Stimulated activated CD4-positive, alpha-beta T cell treated with anti-CD3 and anti-CD28 coated beads, Interleukin-1b, Interleukin-23, amount 100 ng/mL, for 24 hours (primary cell): ENCODE measurements at regions not wholly inside any gene's neighbourhood (a gene's known extent, or its start where the extent isn't known, plus 50 kb on each side); places are given as distances from the start of the nearest gene placed in this dataset.

Experiments used
- DNase-seq, 4 experiments: peaks; one replicate each; pipeline ENCODE4 v3.0.0-alpha.2; 2020; ENCODE audit warnings: low read depth in 4 of 4, low spot score in 1 of 4

DNA sequence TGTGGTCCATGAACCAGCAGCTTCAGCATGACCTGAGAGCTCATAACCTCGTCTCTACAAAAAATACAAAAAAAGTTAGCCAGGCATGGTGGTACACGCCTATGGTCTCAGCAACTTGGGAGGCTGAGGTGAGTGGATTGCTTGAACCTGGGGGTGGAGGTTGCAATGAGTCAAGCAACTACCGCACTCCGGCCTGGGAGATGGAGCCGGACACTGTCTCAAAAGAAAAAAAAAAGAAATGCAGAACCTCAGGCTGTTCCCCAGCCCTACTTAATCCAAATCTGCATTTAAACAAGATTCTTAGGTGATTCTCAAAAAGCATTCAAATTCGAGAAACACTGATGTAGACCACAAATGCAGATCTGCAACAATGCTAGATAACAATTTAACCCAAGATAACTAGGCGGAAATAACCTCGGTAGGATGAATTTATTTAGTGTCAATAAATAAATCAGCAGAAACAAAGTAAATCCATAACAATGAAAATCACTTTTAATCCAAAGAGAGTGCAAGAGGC lies 203.5 kb downstream of the SP3 start:
- no peak for DNase-seq

DNA sequence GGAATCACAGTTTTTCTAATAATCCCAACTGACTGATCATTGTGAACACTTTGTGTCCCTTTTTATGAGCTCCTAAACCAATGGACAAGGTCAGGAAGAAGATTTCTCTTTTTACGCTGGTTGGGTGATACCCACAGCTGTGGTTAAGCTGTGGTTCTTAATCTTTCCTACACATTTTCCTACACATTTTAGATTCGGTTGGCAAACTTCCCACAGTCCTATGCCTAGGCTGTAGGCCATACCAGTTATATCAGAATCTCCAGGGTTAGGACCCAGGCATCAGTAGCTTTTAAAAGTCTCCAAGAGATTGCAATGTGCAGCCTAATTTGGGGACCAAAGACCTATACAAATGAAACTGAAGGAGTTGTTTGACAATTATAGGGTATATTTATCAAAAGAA lies 203.0 kb downstream of the SP3 start:
- no peak for DNase-seq

- DNase-seq: no peak
Observed at GRCh38 chr2:173762864-173763263, 202.3 kb downstream of the SP3 start.

DNA sequence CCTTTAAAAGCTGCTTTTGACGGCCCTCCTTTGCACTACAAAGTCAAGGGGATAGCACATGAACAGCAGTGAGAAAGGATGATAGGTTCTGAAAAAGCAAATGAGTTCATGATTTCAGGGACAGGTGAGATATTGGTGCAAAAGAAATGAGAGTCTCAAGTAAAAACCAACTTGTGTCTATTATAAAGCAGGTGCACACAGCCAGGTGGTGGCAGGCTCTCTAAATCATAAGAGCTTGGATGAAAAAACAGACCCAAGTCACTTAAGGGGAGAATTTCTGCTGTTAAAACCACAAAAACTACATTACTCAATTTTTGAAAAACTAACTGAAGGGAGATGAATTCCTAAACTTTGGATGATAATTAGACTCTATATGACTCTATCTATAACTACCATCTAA lies 201.5 kb downstream of the SP3 start:
- no peak for DNase-seq

- no peak for DNase-seq
Observed at GRCh38 chr2:173764094-173764493, 201.1 kb downstream of the SP3 start.

DNA sequence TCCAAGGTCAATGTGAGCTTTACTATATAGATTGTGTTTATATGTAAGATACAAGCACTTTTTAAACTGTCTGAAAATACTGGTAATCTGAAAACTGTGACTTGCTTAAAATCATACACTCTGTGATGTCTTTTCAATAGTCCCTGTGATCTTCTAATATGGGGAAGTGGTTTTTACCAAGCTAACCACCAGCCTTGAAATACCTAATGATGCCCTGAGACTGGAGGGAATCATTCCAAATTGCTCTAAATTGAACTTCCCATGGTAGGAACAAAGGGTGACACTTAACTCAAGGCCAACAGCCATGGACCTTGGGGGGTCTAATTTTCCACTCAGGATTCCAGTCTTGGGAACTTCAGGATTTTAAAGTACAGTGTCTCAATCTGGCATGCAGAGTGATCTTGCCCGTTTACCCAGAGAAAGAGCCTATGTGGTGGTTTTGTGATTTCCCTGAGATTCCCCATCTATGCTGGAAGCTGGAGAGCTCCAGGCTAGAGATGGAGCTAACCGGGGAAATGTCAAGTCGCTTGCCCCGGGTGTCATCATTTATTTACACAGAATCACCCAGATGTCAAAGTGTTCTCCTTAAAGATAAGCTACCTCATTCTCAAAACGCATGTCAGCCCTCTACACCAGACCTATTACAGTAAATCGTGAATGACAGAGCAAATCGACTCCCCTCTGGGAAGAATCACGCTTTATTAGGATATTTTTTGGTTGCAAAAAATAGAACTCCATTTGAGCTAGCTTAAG lies 198.5 kb downstream of the SP3 start:
- no peak for DNase-seq

DNA sequence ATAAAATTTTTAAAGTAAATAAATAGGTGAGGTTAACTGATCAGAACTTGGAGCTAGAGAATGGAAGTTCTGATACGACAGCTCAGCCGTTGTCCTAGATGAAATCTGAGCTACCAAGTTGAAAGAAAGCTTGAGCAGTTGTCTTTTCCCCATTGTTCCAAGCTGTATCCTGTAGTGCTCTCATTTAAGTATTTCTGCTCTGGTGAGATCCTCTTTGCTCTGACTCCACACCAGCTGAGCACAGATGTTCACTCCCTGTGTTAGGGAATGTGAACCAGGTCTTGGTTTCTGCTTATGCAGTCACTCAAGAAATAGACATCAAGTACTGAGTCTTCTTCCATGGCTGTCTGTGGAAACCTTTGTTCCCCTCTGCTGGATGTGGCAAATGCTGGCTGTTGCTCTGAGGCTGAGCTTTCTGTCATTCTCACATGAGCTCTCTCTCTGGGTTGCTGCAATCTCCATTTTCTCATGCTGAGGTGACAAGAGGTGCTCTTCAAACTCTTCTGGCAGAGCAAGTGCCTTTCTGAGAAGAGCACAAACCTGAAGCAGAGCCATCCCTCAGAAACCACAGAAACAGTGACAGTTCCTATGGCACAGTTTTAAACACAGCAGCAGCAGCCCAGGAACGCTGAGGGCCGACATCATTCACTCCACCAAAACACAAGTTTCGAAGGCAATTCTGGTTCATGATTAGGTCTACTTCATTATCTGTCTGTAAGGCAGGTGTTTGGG lies 194.1 kb downstream of the SP3 start:
- DNase-seq: no peak

- no peak for DNase-seq
Observed at GRCh38 chr2:173772205-173772604, 193.0 kb downstream of the SP3 start.

DNA sequence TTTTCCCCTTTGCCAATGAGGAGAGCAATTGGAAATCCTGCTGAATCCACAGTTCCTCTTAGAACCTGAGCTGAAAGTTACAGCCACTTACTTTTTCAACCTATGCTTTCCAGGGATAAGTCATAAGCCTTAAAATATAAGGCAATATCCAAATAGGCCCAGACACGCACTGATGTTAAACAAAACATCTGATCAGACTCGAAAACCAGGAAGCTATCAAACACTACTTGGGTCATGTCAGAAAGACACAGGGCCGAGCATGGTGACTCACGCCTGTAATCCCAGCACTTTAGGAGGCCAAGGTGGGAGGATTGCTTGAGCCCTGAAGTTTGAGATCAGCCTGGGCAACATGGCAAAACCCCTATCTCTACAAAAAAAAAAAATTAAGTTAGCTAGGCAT lies 192.1 kb downstream of the SP3 start:
- DNase-seq: no peak

GRCh38 chr2:173775440-173775839 lies 189.7 kb downstream of the SP3 start:
- no peak for DNase-seq

DNA sequence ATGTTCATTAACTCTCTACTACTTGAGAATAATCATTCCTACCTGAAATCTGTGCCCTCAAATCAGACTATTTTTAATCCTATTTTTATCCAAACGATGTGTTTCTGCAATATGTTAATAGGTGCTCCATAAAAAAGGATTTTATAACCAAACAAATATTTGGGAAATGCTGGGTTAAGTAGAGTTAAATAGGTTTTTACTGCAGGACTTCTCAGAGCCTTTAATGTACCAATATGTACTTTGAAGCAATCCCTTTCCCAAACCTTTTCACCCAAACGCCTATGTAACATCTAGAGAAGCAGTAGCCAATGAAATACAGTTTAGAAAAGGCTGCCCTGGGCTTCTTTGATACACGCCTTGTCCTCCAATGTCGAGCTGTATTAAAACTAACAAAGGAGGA lies 182.5 kb downstream of the SP3 start:
- DNase-seq: no peak

DNA sequence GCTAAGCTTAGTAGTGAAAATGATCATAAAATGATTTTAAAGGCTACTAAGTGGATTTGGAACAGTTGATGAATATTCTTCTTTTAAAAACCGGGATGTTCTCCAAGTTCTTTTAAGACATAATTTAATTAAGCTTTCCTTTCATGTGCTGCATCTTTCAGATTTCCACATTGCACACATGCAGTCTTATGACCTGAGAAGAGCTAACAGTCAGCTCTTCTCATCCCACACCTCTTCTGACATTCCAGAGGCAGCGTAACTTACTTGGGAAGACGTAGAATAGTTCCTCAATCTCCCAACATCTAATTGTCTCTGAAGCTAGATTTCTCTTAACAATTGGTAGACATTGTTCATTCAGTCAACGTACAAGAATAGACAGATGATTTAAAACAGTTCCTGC lies 181.8 kb downstream of the SP3 start:
- no peak for DNase-seq

DNA sequence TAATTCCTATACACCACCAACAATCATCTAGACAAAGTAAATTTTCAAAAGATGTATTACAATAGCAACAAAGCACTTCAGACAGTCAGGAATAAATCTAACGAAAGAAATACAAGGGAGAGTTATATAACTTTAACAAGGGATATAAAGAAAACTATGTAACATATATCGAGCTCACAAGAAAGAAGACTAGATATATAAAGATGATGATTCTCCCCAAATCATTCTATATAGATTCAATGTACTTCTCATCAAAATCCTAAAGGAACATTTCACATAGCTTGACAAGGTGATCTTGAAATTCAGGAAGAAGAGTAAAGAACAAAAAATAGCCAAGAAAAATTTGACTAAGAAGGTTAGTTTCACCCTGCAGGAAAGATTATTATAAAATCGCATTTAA lies 179.4 kb downstream of the SP3 start:
- no peak for DNase-seq

- DNase-seq: no peak
Observed at GRCh38 chr2:173791502-173791901, 173.7 kb downstream of the SP3 start.

DNA sequence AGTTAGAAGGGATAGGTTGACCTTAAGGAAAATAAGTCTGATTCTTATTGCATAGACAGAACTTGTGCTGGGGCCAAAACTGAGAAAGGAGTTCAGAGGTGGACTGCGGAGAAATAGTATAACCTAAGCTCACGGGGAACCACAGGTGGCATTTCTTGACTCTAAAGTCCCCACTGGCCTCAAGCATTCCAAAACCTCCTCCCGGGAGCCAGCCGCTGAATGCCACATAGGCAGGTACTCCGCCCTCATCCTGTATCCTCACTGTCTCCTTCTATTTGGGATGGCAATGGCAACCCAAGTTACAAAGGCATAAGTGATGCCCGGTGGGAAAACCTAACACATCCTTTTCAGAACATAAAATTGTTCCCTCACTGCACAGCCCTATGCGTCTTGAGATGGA lies 173.0 kb downstream of the SP3 start:
- no peak for DNase-seq

DNA sequence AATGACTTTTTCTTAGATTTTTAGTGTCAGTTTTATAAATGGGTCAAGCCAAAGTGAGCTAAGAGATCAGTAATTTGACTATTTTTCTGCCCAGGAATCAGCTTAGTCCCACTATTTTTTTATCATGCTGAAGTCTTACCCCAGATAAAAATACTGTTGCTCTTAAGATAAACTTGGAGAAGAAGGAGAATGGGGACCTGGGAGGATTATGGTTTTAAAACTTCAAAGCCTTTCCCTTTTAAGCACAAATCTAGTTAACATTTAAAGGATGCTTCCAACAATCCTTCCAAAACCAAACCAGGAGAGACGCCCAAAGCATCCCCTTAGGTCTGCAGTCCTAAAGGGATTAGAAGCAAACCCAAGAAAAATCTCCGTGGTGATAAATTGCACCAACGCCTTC lies 172.4 kb downstream of the SP3 start:
- DNase-seq: no peak

GRCh38 chr2:173793709-173794565 lies 171.2 kb downstream of the SP3 start:
- no peak for DNase-seq

- DNase-seq: no peak
Observed at GRCh38 chr2:173797586-173798263, 167.4 kb downstream of the SP3 start.

DNA sequence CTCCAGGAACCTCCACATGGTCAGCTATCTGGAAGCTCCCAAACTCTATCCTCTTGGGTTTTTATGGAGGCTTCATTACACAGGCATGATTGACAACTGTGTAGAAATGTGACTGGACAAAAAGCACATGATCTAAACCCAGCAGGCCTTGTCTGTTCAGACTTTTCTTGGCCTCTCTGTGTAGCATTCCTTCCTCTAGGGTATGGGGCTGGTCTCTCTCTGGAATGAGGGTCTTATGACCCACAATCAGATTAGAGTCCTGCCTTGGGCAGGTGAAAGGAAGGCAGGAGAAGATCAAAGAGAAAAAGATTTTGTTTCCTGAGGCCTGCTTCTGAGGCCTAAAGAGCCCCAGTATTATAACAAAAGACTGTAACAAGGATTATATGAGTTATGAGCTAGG lies 162.7 kb downstream of the SP3 start:
- no peak for DNase-seq

DNA sequence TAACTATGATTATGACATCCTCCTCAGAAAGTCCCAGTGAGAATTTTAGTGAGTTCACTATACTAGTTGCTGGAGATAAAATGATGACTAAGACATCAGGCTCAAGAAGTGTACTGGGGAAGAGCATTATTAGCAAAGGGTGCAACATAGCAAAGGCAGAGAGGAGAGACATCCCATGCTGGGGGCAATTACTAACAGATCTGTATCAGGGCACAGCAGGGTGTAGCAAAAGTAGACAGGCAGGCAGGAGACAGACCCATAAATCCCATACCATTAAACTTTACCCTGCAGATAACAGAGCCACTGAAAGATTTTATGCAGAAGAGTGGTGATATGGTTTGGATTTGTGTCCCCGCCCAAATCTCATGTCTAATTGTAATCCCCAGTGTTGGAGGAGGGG lies 161.7 kb downstream of the SP3 start:
- DNase-seq: no peak

DNA sequence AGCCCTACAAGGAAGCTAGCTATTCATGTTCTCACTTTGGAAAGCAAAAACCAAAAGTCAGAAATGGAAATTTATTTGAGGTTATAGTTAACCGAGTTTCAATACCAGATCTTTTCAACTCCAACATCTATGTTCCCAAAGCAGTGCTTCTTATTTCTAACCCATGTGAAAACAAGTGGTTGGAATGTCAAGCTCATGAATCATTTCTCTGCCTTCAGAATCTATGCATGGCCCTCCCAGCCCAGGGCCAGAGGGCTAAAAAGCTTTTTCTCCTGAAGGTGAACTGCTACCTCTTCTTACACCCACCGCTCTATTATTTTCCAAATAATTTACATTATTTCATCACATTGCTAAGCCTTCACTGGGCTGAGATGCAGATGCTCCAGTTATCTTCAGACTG lies 158.4 kb downstream of the SP3 start:
- no peak for DNase-seq
